ENCODE measurements at regions not wholly inside any gene's neighbourhood (a gene's known extent, or its start where the extent isn't known, plus 50 kb on each side); places are given as distances from the start of the nearest gene placed in this dataset.

DNA sequence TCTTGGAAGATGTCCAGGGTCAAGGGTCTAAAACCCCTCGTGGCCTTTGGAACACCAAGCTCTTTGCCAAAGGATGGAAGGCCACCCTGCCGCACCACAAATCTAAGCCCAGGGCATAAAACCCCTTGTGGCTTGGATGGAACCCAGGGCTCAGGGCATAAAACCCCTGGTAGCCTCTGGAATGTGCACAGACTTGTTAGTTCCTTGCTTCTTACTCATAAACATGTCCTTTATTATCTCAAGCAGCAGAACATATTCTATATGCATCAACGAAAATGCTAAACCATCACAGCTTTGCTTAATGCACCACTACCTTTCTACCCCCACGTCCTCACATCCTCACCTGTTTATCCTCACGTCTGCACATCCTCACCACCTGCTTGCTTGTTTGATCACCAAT, 998.0 kb downstream of the DSC3 start:
- Histone ChIP-seq H3K9me3 (ENCODE audit: control insufficient read depth, insufficient read depth, low read depth, low read length) (no peaks in the 10 kb centered on the region), H3K4me3 (ENCODE audit: low read depth in 2 of 2, low read length in 2 of 2) (no peak overlapping the region), H3K27ac (ENCODE audit: low read length) (no peak overlapping the region), H3K4me1 (ENCODE audit: control insufficient read depth, insufficient read depth, low read length) (no peaks in the 10 kb centered on the region), H3K36me3 (ENCODE audit: control insufficient read depth, insufficient read depth, low read length) (no peaks in the 10 kb centered on the region), H3K27me3 (ENCODE audit: control insufficient read depth, insufficient read depth, low read length) (no peaks in the 10 kb centered on the region)
- DNase-seq (ENCODE audit: low read depth, low spot score) (no peak), ATAC-seq (no peak)
- TF ChIP-seq, protein P1, sequence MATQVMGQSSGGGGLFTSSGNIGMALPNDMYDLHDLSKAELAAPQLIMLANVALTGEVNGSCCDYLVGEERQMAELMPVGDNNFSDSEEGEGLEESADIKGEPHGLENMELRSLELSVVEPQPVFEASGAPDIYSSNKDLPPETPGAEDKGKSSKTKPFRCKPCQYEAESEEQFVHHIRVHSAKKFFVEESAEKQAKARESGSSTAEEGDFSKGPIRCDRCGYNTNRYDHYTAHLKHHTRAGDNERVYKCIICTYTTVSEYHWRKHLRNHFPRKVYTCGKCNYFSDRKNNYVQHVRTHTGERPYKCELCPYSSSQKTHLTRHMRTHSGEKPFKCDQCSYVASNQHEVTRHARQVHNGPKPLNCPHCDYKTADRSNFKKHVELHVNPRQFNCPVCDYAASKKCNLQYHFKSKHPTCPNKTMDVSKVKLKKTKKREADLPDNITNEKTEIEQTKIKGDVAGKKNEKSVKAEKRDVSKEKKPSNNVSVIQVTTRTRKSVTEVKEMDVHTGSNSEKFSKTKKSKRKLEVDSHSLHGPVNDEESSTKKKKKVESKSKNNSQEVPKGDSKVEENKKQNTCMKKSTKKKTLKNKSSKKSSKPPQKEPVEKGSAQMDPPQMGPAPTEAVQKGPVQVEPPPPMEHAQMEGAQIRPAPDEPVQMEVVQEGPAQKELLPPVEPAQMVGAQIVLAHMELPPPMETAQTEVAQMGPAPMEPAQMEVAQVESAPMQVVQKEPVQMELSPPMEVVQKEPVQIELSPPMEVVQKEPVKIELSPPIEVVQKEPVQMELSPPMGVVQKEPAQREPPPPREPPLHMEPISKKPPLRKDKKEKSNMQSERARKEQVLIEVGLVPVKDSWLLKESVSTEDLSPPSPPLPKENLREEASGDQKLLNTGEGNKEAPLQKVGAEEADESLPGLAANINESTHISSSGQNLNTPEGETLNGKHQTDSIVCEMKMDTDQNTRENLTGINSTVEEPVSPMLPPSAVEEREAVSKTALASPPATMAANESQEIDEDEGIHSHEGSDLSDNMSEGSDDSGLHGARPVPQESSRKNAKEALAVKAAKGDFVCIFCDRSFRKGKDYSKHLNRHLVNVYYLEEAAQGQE (IDR thresholded peaks at IDR 0.05; ENCODE audit: insufficient read depth in 1 of 2, low read depth in 2 of 2, low read length in 1 of 2), result no peak
- TF ChIP-seq, protein P2, sequence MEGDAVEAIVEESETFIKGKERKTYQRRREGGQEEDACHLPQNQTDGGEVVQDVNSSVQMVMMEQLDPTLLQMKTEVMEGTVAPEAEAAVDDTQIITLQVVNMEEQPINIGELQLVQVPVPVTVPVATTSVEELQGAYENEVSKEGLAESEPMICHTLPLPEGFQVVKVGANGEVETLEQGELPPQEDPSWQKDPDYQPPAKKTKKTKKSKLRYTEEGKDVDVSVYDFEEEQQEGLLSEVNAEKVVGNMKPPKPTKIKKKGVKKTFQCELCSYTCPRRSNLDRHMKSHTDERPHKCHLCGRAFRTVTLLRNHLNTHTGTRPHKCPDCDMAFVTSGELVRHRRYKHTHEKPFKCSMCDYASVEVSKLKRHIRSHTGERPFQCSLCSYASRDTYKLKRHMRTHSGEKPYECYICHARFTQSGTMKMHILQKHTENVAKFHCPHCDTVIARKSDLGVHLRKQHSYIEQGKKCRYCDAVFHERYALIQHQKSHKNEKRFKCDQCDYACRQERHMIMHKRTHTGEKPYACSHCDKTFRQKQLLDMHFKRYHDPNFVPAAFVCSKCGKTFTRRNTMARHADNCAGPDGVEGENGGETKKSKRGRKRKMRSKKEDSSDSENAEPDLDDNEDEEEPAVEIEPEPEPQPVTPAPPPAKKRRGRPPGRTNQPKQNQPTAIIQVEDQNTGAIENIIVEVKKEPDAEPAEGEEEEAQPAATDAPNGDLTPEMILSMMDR (IDR thresholded peaks at IDR 0.05), result no peak
- TF ChIP-seq POLR2AphosphoS5 (IDR thresholded peaks at IDR 0.05; ENCODE audit: low read depth, low read length), result no peak
- no peak for TF ChIP-seq SIN3A (IDR thresholded peaks at IDR 0.05; ENCODE audit: borderline replicate concordance, insufficient read depth, low read depth, low read length)
- TF ChIP-seq TCF7L2 (IDR thresholded peaks at IDR 0.05; ENCODE audit: low read depth, low read length), result no peak
- in situ Hi-C loops (cut with HindIII; ENCODE audit: low pct_unique_long_range_greater_than_20kb, low sequenced_read_pairs) (no loop called here), intact Hi-C loops (cut with micrococcal nuclease; ENCODE audit: unreplicated experiment) (no loop called here)
- ChIA-PET POLR2A (no interaction called here), CTCF (no interaction called here)
- BruUV-seq (replicated peaks), result no TSS peak

DNA sequence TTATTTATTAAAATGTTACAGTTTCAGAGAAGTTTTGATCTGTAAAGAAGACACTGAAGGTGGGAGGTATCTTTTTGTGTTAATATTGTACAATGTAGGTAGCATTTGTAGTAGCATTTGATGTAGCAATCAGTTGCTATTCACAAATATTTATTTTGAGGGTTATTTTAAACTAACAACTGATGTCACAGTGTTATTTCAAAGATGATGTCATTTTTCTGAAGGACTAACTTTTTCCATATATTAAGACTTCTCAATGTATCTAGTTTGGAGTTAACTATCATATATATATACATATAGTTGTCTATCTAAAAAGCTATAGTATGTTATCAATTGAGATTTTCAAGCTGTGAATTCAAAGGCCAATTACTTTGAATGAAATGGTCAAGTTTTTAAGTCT, 1003.3 kb downstream of the DSC3 start:
- DNase-seq (ENCODE audit: low read depth, low spot score) (no peak), ATAC-seq (no peak)
- Histone ChIP-seq H3K36me3 (ENCODE audit: control insufficient read depth, insufficient read depth, low read length) (no peaks in the 10 kb centered on the region), H3K27me3 (ENCODE audit: control insufficient read depth, insufficient read depth, low read length) (no peaks in the 10 kb centered on the region), H3K27ac (ENCODE audit: low read length) (no peak overlapping the region), H3K4me1 (ENCODE audit: control insufficient read depth, insufficient read depth, low read length) (no peaks in the 10 kb centered on the region), H3K9me3 (ENCODE audit: control insufficient read depth, insufficient read depth, low read depth, low read length) (no peaks in the 10 kb centered on the region), H3K4me3 (ENCODE audit: low read depth in 2 of 2, low read length in 2 of 2) (no peak overlapping the region)
- CTCF ChIA-PET, result no interaction called here
- no TSS peak for BruUV-seq (replicated peaks)
- intact Hi-C loops (cut with micrococcal nuclease; ENCODE audit: unreplicated experiment), result no loop called here
- POLR2A ChIA-PET, result no interaction called here
- TF ChIP-seq, protein P1 (IDR thresholded peaks at IDR 0.05; ENCODE audit: insufficient read depth in 1 of 2, low read depth in 2 of 2, low read length in 1 of 2), result no peak
- TF ChIP-seq POLR2AphosphoS5 (IDR thresholded peaks at IDR 0.05; ENCODE audit: low read depth, low read length), result no peak
- no peak for TF ChIP-seq SIN3A (IDR thresholded peaks at IDR 0.05; ENCODE audit: borderline replicate concordance, insufficient read depth, low read depth, low read length)
- TF ChIP-seq TCF7L2 (IDR thresholded peaks at IDR 0.05; ENCODE audit: low read depth, low read length), result no peak
- TF ChIP-seq, protein P2 (IDR thresholded peaks at IDR 0.05), result no peak
- in situ Hi-C loops (cut with HindIII; ENCODE audit: low pct_unique_long_range_greater_than_20kb, low sequenced_read_pairs), result no loop called here

All from Panc1 (cell line).